GM21786 (cell line): ENCODE measurements at regions not wholly inside any gene's neighbourhood (a gene's known extent, or its start where the extent isn't known, plus 50 kb on each side); places are given as distances from the start of the nearest gene placed in this dataset.
"Not testable (repeated sequence)": the region's sequence is repeated elsewhere in the genome, so short reads cannot be mapped to it uniquely, and the experiment has no call there.

Experiments used
- ATAC-seq: cut with Tn5 transposase; IDR thresholded peaks from one replicate; pipeline ENCODE4 v1.9.1; 2021; ENCODE audit not compliant: unreplicated experiment

DNA sequence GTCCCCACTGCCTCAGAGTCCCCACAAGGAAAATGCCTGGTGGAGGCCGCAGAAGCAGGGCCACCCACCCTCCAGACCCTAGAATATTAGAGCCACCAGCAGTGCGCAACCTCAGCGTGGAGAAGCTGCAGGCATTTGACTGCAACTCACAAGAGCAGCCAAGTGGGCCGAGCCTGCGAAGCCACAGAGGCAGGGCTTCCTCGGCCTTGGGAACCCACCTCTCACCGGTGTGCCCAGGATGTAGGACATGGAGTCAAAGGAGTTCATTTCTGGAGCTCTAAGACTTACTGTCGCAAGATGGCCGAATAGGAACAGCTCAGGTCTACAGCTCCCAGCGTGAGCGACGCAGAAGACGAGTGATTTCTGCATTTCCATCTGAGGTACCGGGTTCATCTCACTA is 397.9 kb upstream of the PIK3R1 start:
- ATAC-seq: no peak

DNA sequence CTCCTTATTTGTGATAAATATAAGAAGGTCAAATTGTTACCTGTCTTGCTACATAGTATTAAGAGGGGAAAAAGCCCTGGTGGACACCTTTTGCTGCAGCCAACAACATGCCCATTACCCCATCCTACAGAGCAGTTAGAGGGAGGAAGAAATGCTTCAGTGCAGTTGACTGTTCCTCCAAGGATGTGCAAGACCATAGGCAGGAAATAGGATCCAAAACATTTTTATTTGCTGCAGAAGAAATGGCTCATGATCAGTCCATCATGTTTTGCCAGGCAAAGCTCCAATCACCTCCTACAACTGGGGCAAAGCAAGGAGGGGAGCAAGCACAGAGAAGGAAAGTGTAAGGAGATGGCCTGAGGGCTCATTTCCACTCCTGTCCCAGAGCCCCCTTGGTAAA is 399.1 kb upstream of the PIK3R1 start:
- no peak for ATAC-seq

DNA sequence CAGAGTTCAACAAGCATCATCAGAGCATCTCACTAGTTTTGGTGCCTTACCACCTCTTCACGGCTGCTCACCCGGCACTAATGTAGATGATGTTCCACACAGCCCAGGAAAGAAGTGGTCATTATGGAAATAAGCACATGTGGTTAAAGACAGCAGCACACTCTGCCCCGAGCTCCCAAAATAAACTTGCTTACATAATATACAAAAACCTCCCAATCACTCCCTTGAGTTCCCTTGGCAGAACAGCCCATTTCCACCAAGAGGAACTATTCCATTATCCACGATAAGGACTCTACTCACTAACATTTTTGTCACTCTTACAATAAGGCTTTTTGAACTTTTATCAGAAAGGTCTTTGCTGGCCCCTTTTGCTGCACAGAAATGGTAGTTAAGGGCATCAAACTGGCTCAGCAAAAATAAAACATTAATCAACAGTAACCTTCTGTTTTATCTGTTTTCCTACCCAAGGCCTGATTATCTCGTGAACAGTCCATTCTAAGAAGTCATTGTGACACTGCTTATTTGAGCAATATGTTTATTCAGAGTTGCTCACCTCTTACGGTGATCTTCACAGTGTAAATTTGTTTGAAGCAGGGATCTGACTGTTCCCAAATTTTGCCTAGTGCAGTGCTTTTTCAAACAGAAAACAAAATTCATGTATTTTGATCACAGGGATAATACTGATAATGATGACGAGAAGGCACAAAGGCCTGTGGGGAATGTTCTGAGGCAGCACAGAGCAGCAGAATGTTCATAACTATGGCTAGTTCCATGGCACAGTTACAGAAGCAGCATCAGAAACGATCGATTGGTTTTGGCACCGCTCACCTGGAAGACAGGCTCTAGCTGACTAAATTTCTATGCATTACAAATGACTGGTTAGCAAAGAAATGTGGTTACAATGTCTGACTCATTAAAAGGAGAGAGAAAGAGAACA is 399.8 kb upstream of the PIK3R1 start:
- ATAC-seq: no peak

DNA sequence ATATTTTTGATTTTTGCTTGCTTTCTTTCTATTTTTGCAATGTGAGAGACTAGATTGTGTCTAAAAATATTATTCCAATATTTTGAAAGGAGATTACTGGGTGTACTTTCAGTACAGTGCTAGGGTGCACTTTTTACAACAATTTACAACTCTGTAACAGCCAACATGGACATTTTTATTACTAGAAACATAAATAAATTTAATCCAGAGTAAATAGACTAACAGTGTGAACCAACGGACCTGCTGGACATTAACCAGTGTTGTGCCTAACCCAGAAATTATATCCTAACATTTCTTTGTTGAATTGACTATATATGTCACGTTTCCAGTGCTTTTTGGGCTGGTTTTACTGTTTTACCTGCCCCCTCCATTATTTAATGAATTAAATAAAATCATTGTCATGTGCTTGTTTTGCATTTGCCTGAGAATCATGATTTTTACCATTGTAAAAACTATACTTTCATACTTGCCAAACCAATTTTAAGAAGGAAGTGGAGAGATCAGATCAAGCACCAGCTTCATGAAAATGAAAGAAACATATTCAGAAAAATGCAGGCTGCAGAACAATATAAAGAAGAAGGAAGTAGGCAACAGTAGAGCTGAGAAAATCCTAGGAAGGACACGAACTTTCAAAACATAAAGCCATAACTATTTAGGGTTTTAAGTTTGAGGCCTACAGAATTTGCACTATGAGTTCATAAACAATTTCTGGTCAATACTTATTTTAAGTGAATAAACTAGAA is 400.8 kb upstream of the PIK3R1 start:
- ATAC-seq: no peak

DNA sequence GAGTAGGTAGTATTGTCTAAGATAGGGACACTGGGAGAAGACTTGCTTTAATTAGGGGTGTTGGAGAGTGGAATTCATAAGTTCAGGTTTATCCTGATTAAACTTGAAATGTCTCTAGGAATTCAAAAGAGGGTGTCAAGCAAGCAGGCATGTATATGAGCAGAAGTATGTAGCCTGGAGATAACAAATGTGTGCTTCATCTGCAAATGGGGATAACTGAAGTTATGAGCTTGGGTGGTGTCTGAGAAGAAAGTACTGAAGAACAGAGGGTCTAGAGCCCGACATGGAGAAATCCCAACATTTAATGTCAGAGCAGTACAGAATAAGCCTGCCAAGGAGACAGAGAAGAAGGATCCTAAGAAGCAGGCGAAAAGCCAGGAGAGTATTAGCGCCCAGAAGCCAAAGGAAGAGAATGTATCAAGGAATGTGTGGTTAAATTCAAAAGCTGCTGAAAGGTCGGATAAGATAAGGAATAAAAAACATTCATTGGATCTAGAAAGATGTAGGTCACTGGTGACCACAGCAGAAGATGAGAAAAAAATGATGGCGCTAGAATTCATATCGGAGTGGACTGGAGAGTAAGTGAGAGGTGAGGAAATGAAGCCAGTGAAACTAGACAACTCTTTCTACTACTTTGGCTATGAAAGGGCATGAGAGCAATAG is 401.5 kb upstream of the PIK3R1 start:
- ATAC-seq: no peak

DNA sequence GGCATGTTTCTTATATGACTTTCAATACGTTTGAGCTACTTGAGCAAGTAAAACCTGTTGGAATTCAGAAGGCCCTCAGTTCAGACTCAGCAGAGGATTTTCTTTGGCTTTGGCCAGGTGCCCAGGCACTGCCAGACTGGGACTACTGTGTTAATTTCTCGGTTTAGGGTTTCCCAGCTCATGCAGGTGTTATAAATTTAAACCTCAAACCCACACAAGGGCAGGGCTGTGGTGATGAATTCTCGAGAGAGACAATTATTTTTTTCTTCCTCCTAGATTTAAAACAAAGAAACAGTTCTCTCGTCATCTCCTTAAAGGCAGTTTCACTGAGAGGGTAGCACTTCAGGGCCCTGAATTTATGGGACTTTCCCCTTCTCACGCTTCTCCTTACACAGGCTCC is 406.0 kb upstream of the PIK3R1 start:
- ATAC-seq: peak; percentile 48

DNA sequence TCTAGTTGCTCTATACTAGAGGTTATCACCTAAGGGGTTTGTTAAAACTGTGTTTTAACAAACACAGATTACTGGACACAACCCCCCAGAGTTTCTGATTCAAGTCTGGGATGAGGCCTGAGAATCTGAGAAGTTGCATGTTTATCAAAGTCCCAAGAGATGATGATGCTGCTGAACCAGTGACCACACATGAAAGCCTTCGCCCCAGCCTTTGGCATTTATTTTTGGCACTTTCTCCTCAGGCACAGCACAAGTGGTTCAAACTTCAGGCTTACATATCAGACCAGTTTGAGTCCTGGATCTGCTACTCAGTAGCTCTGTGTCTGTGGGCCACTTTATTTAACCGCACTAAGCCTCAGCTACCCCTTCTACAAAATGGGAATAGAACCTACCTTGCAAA is 407.2 kb upstream of the PIK3R1 start:
- ATAC-seq: no peak

DNA sequence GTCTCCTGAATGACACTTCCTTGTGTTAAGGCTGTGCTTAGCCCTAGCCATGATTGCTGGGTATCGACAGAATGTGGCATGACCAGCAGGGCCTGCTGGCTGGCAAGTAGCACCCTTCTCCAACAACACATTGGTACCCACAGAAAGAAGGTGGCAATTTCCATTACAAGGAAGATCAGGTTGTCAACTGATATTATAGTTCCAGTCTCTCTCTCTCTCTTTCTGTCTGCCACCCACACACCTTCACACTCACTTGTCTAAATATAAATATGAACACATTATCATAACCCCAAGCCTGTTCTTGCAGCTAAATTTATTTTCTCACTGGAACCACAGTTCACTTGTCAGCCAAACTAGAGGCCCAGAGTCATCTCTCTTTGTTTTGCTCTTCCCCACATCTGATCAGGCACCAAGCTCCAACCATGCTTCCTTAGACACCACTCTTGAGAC is 408.1 kb upstream of the PIK3R1 start:
- ATAC-seq: peak; percentile 41

DNA sequence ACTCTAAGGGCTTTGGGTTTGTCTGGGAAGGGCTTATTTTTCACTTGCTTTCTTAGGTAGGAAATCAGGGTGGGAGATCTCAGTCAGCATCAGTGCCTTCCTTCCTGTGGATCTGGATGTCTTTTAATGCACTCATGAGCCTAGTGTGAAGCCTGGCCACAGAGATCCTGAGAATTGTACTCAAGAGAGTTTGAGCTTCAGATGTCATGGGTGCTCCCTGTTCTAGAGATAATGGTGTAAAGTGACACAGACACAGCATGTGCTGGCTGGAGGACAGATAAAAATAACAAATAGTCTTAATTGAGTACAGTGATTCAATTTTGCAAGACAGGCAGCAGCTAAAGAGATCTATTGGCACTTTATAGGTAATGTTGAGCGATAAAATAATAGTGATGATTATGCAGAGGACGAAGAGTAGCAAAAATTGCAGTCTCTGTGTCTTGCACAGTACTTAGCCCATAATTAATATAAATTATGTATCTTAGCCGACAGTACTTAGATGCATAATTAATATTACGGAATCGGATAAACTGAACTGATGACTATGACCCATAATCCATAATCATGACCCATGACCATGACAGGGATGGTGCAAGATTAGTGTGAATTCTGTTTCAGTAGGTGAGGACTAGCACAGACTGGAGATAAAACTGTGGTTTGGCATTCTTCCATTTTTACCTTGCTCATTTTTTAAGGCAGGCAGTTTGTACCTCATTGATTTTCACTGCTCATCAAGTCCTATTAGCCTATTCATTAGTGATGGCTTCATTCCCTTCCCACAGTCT is 408.7 kb upstream of the PIK3R1 start:
- ATAC-seq: peak; percentile 3

DNA sequence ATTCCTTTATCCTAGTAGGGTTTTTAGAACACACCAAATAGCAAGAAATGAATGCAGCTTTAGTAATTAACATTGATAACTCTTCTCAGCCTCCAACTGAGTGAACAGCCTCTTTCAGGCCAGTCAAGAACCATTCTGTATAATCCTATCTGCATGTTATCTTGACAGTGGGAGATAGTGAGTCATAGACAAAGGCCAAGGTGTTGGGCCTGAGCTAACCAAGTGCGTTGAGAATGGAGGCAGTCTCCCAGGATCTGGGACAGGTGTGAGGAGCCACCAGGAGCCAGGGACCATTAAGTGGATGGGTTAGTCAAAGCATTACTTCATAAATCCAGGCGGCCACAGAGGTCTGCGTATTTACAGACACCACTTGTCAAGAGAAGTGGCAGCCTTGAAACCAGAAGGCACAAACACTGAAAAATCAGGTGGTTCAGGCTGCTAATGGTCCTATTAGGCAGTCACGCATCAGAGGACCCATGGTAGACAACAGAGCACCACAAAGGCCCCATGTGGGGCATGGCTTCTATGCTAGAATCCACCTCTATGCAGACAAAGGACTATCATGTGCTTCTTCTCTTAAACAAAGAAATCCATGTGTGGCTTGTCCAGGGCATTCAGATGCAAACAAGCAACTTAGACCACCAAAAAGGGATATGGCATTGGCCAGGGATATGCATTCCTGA is 409.7 kb upstream of the PIK3R1 start:
- no peak for ATAC-seq

DNA sequence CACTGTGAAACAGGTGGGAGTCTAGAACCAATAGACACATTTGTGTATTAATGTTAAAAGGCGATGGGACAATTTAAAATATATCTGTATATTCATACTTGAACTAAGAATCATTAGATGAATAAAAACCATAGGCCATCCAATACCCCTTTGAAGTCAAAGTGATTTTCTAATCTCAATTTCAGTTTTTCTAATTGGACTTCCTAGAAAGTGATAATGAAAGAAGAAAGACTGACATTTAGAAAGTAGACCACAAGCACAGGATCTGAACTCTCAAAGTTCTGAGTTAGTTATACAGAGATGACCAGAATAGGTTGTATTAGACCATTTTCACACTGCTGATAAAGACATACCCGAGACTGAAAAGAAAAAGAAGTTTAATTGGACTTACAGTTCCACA is 412.8 kb upstream of the PIK3R1 start:
- peak; percentile 63 for ATAC-seq

DNA sequence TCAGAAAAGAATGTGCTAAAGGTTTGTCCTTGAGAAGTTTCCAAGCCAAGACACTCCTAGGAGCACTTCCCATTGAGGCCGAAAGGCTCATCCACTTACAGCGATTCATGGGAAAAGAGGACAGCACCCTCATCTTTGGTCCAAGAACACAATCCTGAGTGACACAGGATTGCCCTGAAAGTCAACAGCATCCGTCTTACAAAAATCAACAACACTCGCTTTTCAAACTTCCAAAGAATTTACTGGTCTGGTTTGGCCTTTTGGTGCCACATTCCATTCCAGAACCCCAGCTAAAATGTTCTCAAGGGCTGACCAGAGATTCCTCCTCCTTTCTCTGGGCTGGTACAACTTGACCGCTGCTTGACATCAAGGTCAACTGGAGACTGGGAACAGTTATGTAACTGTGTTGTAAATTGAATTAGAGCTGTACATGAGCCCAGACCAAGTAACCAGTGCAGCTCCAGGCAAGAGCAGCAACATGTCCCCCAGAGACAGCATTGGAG is 415.8 kb upstream of the PIK3R1 start:
- ATAC-seq: no peak

DNA sequence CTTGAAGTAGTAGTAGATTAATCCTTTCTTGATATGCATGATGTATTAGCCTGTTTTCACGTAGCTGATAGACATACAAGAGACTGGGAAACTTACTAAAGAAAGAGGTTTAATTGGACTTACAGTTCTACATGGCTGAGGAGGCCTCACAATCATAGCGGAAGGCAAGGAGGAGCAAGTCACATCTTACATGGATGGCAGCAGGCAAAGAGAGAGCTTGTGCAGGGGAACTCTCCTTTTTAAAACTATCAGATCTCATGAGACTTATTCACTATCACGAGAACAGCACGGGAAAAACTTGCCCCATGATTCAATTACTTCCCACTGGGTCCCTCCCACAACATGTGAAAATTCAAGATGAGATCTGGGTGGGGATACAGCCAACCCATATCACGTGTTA is 417.1 kb upstream of the PIK3R1 start:
- ATAC-seq: not testable (repeated sequence)

DNA sequence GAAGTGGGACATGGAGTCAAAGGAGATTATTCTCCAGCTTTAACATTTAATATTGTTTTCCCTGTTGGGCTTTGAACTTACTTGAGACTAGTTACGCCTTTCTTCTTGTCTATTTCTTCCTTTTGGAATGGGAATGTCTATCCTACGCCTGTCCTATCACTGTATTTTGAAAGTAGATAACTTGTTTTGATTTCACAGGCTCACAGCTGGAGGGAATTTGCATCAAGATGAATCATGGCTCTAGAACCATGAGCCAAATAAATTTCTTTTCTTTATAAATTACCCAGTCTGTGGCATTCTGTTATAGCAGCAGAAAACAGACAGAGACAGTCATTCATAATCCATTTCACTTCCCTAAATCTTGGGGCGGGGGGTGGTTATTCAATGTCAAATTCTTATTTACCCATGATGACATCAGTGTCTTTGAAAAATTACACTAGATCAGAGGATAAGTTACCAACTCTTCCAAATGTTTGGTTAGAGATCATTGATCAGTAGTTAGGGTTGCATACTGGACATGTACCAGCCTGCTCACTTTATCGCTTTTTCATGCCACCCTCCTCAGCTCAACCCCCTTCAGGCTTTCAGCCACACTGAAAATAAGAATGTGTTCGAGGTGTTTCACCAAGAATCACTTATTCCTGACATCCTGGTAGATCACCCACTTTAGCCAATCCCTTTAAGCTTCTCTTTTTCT is 419.6 kb upstream of the PIK3R1 start:
- no peak for ATAC-seq

DNA sequence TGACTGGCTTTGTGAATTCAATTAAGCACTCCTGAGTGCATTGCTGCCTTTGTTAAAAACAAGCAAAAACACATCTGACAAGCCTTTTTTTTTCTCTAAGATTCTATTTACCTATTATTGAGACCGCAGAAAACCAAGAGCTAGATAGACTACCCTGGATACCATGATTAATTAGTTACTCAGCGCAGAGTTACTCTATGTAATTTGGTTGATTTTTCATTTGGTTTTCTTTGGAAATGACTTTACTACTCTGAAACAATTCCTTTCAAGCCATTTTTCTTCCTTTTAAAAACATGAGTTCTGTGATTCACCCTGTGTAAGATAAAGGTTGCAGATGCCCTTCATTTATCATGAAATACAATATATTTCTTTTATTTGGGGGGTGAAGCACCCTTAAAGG is 421.6 kb upstream of the PIK3R1 start:
- ATAC-seq: no peak

DNA sequence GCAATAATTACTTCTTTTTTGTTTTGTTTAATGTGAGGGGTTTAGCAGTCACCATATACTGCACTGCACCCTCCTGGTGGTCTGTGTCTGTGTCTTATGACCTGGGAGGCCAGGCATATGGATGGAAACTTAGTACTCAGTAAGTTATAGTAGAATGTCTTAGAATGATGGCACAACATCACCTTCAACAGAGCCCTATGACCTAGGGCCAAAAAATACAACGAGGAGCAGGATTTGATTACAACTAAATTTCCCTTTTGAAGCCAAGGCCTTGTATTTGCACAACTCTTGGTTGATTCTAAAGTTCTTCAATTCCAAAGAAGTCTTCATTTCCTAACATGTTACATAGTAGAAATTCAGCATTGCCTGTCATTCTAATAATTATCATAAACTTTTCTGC is 422.1 kb upstream of the PIK3R1 start:
- ATAC-seq: no peak

DNA sequence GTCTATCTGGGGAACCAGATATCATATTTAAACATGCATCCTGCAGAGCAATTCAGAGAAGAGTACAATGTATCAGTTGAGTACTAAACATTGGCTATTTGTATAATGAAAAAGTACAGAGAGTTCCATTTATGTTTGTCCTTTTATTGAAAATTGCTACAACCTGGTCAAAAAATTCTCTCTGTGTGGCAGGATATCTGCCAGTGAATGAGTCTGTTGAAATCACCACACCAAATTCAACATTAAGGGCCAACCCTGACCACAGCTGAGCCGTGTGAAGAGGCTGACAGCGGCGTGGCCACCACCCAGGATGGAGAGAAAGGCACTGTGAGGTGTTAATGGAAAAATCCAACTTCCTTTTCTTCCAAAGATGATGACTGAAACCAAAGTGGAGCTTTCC is 422.7 kb upstream of the PIK3R1 start:
- no peak for ATAC-seq

DNA sequence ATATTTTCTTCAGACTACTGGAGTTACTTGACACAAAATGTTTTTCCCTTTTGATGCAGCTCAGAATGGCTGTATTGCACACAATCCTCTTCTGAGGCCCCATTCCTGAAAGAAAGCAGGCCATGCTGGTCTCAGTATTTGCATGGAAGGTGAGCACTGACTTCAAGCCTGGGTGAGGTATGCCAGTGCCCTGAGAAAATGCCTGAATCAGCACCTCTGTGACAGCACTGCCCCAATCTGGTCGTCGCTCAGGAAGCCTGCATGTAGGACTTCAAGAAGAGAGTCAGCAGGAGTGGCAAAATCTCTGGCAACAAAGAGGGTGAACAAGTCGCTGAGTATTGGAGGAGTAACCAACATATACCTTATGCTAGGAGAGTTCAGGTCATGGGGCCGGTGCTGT is 425.2 kb upstream of the PIK3R1 start:
- ATAC-seq: no peak

DNA sequence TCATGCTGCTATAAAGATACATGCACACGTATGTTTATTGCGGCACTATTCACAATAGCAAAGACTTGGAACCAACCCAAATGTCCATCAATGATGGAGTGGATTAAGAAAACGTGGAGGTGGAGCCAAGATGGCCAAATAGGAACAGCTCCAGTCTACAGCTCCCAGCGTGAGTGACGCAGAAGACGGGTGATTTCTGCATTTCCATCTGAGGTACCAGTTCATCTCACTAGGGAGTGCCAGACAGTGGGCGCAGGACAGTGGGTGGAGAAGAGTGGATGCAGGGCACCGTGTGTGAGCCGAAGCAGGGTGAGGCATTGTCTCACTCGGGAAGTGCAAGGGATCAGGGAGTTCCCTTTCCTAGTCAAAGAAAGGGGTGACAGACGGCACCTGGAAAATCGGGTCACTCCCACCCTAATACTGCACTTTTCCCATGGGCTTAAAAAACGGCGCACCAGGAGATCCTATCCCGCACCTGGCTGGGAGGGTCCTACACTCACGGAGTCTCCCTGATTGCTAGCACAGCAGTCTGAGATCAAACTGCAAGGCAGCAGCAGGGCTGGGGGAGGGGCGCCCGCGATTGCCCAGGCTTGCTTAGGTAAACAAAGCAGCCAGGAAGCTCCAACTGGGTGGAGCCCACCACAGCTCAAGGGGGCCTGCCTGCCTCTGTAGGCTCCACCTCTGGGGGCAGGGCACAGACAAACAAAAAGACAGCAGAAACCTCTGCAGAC is 435.5 kb upstream of the PIK3R1 start:
- ATAC-seq: not testable (repeated sequence)
